ENCODE measurements at regions not wholly inside any gene's neighbourhood (a gene's known extent, or its start where the extent isn't known, plus 50 kb on each side); places are given as distances from the start of the nearest gene placed in this dataset.

DNA sequence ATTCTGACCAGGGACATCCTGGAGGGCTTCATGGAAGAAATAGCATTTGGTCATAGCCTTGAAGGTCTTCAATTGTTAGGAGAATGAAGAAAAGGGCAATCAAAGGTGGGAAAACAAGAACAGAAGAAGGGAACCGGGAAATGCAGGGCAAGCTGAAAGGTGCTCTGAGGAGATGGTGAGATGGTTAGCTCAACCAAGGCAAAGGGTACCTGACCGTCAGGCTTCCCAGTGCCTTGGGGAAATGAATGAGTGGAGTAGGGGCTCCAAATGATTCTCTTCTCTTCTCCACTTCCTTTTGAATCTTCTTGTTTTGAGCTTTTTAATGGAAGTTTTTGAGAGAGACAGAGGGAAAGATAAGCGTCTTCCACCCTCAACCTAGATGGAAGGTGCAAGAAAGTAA, 155.6 kb upstream of the PWP1 start:
- no peak overlapping the region for H3K18ac ChIP-seq (ENCODE audit: extremely low read depth, low read length)
- no peak overlapping the region for H2BK5ac ChIP-seq (ENCODE audit: low read depth, low read length)
- H3K9ac ChIP-seq (replicated peaks in 1 of 4; ENCODE audit: extremely low read depth in 1 of 4, low read depth in 3 of 4, low read length in 3 of 4) = no peak overlapping the region
- H3K79me1 ChIP-seq (ENCODE audit: low read depth, low read length) = no peaks in the 10 kb centered on the region; the same call in 1 of the 2 replicates
- FAIRE-seq = no peak
- 88% methylated on average over 3 of the region's 3 CpGs; no CpG with 5 or more reads in 1 of the 2 experiments for WGBS, 2 experiments (ENCODE audit: extremely low coverage in 1 of 2, insufficient coverage in 1 of 2, insufficient read length in 1 of 2, insufficient replicate concordance in 2 of 2, low coverage in 1 of 2, low lambda C conversion rate in 2 of 2, missing lambda C conversion rate in 1 of 2)
- H2AK5ac ChIP-seq (ENCODE audit: low read depth, low read length) = no peak overlapping the region
- H3K36me3 ChIP-seq (ENCODE audit: control insufficient read depth in 2 of 4, insufficient read depth in 4 of 4, low read length in 3 of 4) = no peaks in the 10 kb centered on the region; a peak in 1 of 8 replicates
- no peak overlapping the region for H3K14ac ChIP-seq (ENCODE audit: insufficient read length)
- H3K23me2 ChIP-seq (ENCODE audit: low read depth, low read length) = peaks cover 7% of the 10 kb centered on the region; the same call in 1 of the 2 replicates
- CTCF ChIA-PET (ENCODE audit: partially characterized antibody) = interaction anchor here (1.1 kb wide), 1 partner anchor 35 kb away, joined by 3 read pairs; no protein-coding TSS in a partner anchor
- no peaks in the 10 kb centered on the region for H3K27me3 ChIP-seq (replicated peaks in 1 of 4; ENCODE audit: control insufficient read depth in 3 of 4, extremely low read depth in 1 of 4, insufficient read depth in 3 of 4, low read length in 3 of 4)
- H3K4me2 ChIP-seq (ENCODE audit: insufficient read depth in 1 of 2, low read depth in 2 of 2, low read length in 2 of 2) = no peak overlapping the region
- no peak overlapping the region for H2AFZ ChIP-seq (ENCODE audit: low read length)
- H3K27ac ChIP-seq (ENCODE audit: low read depth, low read length) = no peak overlapping the region
- TF ChIP-seq, protein P1, sequence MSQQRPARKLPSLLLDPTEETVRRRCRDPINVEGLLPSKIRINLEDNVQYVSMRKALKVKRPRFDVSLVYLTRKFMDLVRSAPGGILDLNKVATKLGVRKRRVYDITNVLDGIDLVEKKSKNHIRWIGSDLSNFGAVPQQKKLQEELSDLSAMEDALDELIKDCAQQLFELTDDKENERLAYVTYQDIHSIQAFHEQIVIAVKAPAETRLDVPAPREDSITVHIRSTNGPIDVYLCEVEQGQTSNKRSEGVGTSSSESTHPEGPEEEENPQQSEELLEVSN (IDR thresholded peaks at IDR 0.05) = no peak
- TF ChIP-seq SRF (IDR thresholded peaks at IDR 0.05; ENCODE audit: low read depth, low read length) = no peak
- TF ChIP-seq NRF1 (IDR thresholded peaks at IDR 0.05; ENCODE audit: low read depth, low read length) = no peak
- no peak for TF ChIP-seq BACH1 (IDR thresholded peaks at IDR 0.05; ENCODE audit: low read length)
- TF ChIP-seq CTBP2 (IDR thresholded peaks at IDR 0.05; ENCODE audit: borderline replicate concordance, insufficient read depth, insufficient read length, low read length) = no peak
- TF ChIP-seq, protein P2, sequence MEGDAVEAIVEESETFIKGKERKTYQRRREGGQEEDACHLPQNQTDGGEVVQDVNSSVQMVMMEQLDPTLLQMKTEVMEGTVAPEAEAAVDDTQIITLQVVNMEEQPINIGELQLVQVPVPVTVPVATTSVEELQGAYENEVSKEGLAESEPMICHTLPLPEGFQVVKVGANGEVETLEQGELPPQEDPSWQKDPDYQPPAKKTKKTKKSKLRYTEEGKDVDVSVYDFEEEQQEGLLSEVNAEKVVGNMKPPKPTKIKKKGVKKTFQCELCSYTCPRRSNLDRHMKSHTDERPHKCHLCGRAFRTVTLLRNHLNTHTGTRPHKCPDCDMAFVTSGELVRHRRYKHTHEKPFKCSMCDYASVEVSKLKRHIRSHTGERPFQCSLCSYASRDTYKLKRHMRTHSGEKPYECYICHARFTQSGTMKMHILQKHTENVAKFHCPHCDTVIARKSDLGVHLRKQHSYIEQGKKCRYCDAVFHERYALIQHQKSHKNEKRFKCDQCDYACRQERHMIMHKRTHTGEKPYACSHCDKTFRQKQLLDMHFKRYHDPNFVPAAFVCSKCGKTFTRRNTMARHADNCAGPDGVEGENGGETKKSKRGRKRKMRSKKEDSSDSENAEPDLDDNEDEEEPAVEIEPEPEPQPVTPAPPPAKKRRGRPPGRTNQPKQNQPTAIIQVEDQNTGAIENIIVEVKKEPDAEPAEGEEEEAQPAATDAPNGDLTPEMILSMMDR (IDR thresholded peaks at IDR 0.05; ENCODE audit: control extremely low read depth in 1 of 3, insufficient read depth in 1 of 3, low read depth in 1 of 3, low read length in 3 of 3) = no peak
- no peak for TF ChIP-seq CHD1 (IDR thresholded peaks at IDR 0.05; ENCODE audit: low read depth, low read length)
- no peak for TF ChIP-seq KDM1A (IDR thresholded peaks at IDR 0.05; ENCODE audit: borderline replicate concordance, low read length)
- TF ChIP-seq ZNF274 (IDR thresholded peaks at IDR 0.05; ENCODE audit: borderline replicate concordance, extremely low read depth, low read length) = no peak
- no peak overlapping the region for H4K5ac ChIP-seq (ENCODE audit: insufficient read length, low read depth, low read length)
- no peak overlapping the region for H2BK15ac ChIP-seq (ENCODE audit: low read length)
- H4K91ac ChIP-seq (replicated peaks; ENCODE audit: insufficient read length, low read length) = no peak overlapping the region
- no peak overlapping the region for H4K8ac ChIP-seq (ENCODE audit: extremely low read depth, insufficient read depth, low read length)
- H3K9me3 ChIP-seq (ENCODE audit: insufficient read depth in 2 of 2, low read depth in 1 of 2, low read length in 1 of 2) = peaks cover 0 to 6% of the 10 kb centered on the region in 2 experiments; a peak in 3 of 4 replicates
- POLR2A ChIA-PET (ENCODE audit: partially characterized antibody) = no interaction called here
- no peak overlapping the region for H3K4me3 ChIP-seq (ENCODE audit: extremely low read depth in 1 of 4, insufficient read depth in 2 of 4, low read depth in 3 of 4, low read length in 4 of 4)
- H3K56ac ChIP-seq (replicated peaks; ENCODE audit: insufficient read length, low read depth, low read length) = no peak overlapping the region
- H3K4me1 ChIP-seq (replicated peaks in 1 of 4; ENCODE audit: control insufficient read depth in 3 of 4, insufficient read depth in 4 of 4, low read length in 3 of 4) = no peaks in the 10 kb centered on the region
- H3K4ac ChIP-seq (replicated peaks; ENCODE audit: insufficient read length, low read depth, low read length) = no peak overlapping the region
- peaks cover 0 to 7% of the 10 kb centered on the region in 2 experiments for H4K20me1 ChIP-seq (replicated peaks in 1 of 2; ENCODE audit: control insufficient read depth in 1 of 2, insufficient read depth in 2 of 2, low read length in 2 of 2)
- H2BK120ac ChIP-seq (replicated peaks; ENCODE audit: low read depth, low read length) = no peak overlapping the region
- no peak for DNase-seq (ENCODE audit: low read depth in 1 of 2, low spot score in 2 of 2)
- no peak overlapping the region for H2BK12ac ChIP-seq (ENCODE audit: low read depth, low read length)
- no peaks in the 10 kb centered on the region; a peak in 1 of 4 replicates for H3K79me2 ChIP-seq (ENCODE audit: control insufficient read depth in 1 of 2, insufficient read depth in 2 of 2, low read length in 2 of 2)
- H3K23ac ChIP-seq (ENCODE audit: insufficient read length) = no peak overlapping the region
- H2BK20ac ChIP-seq (ENCODE audit: low read length) = no peak overlapping the region

Data from H1 (cell line).